GM12891 (cell line): ENCODE measurements at regions not wholly inside any gene's neighbourhood (a gene's known extent, or its start where the extent isn't known, plus 50 kb on each side); places are given as distances from the start of the nearest gene placed in this dataset.

Source experiments
- POLR2A ChIP-seq: IDR thresholded peaks from 2 replicates; pipeline ENCODE4 v1.6.1; 2011; ENCODE audit warnings: low read depth, low read length, control low read depth
- POLR2AphosphoS5 ChIP-seq: IDR thresholded peaks from 2 replicates; pipeline ENCODE4 v1.6.1; 2011; ENCODE audit warnings: low read depth, low read length, control low read depth
- POU2F2 ChIP-seq: IDR thresholded peaks from 2 replicates; pipeline ENCODE4 v1.6.1; 2011; ENCODE audit warnings: low read depth, mild to moderate bottlenecking, control low read depth, low read length, moderate library complexity
- TAF1 ChIP-seq: IDR thresholded peaks from 2 replicates; pipeline ENCODE4 v1.6.1; 2011; ENCODE audit warnings: low read depth, low read length, control low read depth

- no peak for TF ChIP-seq POLR2AphosphoS5
- TF ChIP-seq POLR2A, result no peak
- no peak for TF ChIP-seq POU2F2
- no peak for TF ChIP-seq TAF1
Measured at GRCh38 chr10:8894148-8894547, 839.7 kb downstream of the GATA3 start.
